ENCODE measurements at regions not wholly inside any gene's neighbourhood (a gene's known extent, or its start where the extent isn't known, plus 50 kb on each side); places are given as distances from the start of the nearest gene placed in this dataset.

DNA sequence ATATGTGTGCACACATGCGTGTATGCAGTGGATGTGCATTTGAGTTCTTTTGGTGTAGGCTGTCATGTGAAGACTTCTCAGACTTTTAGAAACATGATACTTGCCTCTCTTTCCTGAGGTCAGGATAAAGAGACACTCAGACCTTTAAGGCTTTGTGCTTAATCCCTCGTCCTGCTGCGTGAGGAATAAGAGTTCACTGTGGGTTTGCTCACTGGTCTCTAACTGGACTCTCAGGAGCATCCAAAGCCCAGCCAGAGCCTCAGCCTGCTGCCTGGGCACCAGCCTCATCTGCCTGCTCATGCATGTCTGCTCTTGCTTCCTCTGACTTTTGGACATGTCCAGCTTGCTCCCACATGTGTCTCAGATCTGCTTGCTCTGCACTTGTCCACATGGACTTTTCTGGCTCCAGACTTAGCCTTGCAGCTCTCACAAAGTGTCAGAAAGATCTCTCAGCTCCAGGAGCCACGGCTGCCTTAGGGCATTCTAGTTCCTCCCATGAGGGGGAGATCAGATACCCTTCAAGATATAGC is 65.1 kb upstream of the ZNF366 start:
- no peak for TF ChIP-seq ZNF274 (IDR thresholded peaks at IDR 0.05; ENCODE audit: low read depth, low read length)
- TF ChIP-seq SUZ12 (IDR thresholded peaks at IDR 0.05; ENCODE audit: extremely low read depth, insufficient read depth, insufficient read length), result no peak

All from NT2/D1 (cell line).